Peyer's patch (tissue), 4 donors: ENCODE measurements at regions not wholly inside any gene's neighbourhood (a gene's known extent, or its start where the extent isn't known, plus 50 kb on each side); places are given as distances from the start of the nearest gene placed in this dataset.

Experiments
- DNase-seq, 3 donors: peaks; one replicate each; pipeline ENCODE4 v3.0.0-alpha.2; 2017 to 2019
- H3K27ac ChIP-seq, 4 donors: fragments of 200-600 bp; sonication (generic); one replicate each; pipeline ENCODE4 v1.5.1; 2016 to 2019
- H3K27me3 ChIP-seq, 2 donors: fragments of 200-600 bp; sonication (generic); one replicate each; pipeline ENCODE4 v1.5.1; 2019
- H3K36me3 ChIP-seq, 3 donors: fragments of 200-600 bp; sonication (generic); one replicate each; pipeline ENCODE4 v1.5.1; 2016 to 2019
- H3K4me1 ChIP-seq, 4 donors: fragments of 200-600 bp; sonication (generic); one replicate each; pipeline ENCODE4 v1.5.1; 2016 to 2019
- H3K4me3 ChIP-seq, 4 donors: fragments of 200-600 bp; sonication (generic); 1 replicate in 3 of 4; 2 replicates in 1 of 4; pipeline ENCODE4 v1.5.1; 2016 to 2019; ENCODE audit warnings: mild to moderate bottlenecking in 1 of 4
- H3K9me3 ChIP-seq, 4 donors: fragments of 200-600 bp; sonication (generic); one replicate each; pipeline ENCODE4 v1.5.1; 2016 to 2019; ENCODE audit warnings: mild to moderate bottlenecking in 1 of 4
- POLR2A ChIP-seq, 2 donors: fragments of 450-650 bp; IDR thresholded peaks; one replicate each; pipeline ENCODE4 v1.5.1; 2017; ENCODE audit warnings: antibody characterized with exemption in 2 of 2, mild to moderate bottlenecking in 2 of 2, moderate library complexity in 2 of 2
- TF ChIP-seq, protein P1 (sequence below), 6 experiments: fragments of 450-650 bp in 4 of 6; fragments of 200-600 bp in 2 of 6; sonication (generic) in 1 of 6; IDR thresholded peaks; one replicate each; pipeline ENCODE4 v1.5.1; 2017 to 2019; ENCODE audit warnings: antibody characterized with exemption in 6 of 6, mild to moderate bottlenecking in 3 of 6, moderate library complexity in 1 of 6

DNA sequence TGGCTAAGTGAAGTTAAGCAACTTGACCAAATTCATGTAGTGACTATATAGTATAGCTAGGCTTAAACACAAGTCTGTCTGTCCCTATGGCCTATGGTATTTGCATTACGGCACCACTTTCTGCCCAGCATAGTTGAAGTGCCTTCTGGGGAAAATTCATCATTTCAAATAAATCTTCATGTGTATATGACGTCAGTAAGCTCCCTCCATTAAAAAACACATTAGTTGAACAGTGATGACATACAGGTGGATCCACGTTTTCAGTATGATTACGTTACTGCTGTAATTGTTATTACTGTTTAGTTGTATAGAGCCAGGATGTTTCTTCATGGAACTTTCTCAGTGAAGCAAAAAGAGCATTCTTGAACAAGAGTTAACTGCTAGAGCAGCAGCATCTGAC lies 96.2 kb downstream of the TENT5A start:
- no peaks in the 10 kb centered on the region for H3K36me3 ChIP-seq

DNA sequence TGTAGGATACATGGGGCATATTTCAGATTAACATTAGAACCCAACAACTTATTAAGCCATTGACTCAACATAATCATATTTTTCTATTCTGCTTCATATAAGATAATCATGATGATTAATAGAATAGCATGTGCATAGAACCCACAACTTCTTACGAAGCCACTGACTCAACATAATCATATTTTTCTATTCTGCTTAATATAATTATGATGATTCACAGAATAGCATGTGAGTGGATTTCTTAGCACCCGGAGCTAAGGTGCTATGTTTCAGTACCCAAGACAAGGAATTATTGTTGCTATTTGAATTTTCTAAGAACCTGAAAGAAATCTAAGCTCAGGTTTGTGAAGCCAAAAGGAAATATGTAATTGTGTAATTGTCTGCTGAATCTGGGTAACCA lies 96.8 kb downstream of the TENT5A start:
- no peaks in the 10 kb centered on the region for H3K4me1 ChIP-seq
- no peak for TF ChIP-seq POLR2A (IDR thresholded peaks at IDR 0.05)
- TF ChIP-seq, protein P1, sequence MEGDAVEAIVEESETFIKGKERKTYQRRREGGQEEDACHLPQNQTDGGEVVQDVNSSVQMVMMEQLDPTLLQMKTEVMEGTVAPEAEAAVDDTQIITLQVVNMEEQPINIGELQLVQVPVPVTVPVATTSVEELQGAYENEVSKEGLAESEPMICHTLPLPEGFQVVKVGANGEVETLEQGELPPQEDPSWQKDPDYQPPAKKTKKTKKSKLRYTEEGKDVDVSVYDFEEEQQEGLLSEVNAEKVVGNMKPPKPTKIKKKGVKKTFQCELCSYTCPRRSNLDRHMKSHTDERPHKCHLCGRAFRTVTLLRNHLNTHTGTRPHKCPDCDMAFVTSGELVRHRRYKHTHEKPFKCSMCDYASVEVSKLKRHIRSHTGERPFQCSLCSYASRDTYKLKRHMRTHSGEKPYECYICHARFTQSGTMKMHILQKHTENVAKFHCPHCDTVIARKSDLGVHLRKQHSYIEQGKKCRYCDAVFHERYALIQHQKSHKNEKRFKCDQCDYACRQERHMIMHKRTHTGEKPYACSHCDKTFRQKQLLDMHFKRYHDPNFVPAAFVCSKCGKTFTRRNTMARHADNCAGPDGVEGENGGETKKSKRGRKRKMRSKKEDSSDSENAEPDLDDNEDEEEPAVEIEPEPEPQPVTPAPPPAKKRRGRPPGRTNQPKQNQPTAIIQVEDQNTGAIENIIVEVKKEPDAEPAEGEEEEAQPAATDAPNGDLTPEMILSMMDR (IDR thresholded peaks at IDR 0.05) = no peak
- no peak for DNase-seq
- no peaks in the 10 kb centered on the region for H3K9me3 ChIP-seq
- no peak overlapping the region for H3K27ac ChIP-seq
- no peak overlapping the region for H3K4me3 ChIP-seq
- H3K27me3 ChIP-seq = no peaks in the 10 kb centered on the region
- H3K36me3 ChIP-seq = no peaks in the 10 kb centered on the region

More for the DNA sequence above, 96.2 kb downstream of the TENT5A start:
- Histone ChIP-seq H3K27ac (no peak overlapping the region), H3K4me3 (no peak overlapping the region), H3K4me1 (no peaks in the 10 kb centered on the region), H3K27me3 (no peaks in the 10 kb centered on the region), H3K9me3 (no peaks in the 10 kb centered on the region)
- TF ChIP-seq, protein P1 (IDR thresholded peaks at IDR 0.05) = no peak
- no peak for TF ChIP-seq POLR2A (IDR thresholded peaks at IDR 0.05)
- DNase-seq = no peak

DNA sequence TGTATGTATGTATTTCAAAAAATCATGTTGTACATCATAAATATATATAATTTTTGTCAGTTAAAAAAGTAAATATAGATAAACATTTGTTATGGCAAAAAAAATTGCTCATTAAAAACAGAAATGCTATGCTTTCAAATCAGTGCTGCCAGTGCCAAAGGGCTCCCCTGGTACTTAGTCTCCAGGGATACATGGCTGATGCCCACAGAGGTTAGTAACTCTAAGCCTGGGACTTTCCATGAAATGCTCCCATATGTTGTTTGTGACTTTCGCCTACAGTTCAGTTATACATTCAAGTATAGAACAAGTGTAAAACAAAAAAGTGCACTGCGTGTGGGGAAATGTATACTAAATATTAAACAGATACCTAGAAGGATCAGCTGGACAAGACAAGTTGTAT lies 104.0 kb downstream of the TENT5A start:
- H3K9me3 ChIP-seq = no peaks in the 10 kb centered on the region
- H3K4me1 ChIP-seq = no peaks in the 10 kb centered on the region
- H3K27ac ChIP-seq = no peak overlapping the region
- TF ChIP-seq POLR2A (IDR thresholded peaks at IDR 0.05) = no peak
- TF ChIP-seq, protein P1 (IDR thresholded peaks at IDR 0.05) = no peak
- no peaks in the 10 kb centered on the region for H3K36me3 ChIP-seq
- no peaks in the 10 kb centered on the region for H3K27me3 ChIP-seq
- no peak for DNase-seq
- no peak overlapping the region for H3K4me3 ChIP-seq

DNA sequence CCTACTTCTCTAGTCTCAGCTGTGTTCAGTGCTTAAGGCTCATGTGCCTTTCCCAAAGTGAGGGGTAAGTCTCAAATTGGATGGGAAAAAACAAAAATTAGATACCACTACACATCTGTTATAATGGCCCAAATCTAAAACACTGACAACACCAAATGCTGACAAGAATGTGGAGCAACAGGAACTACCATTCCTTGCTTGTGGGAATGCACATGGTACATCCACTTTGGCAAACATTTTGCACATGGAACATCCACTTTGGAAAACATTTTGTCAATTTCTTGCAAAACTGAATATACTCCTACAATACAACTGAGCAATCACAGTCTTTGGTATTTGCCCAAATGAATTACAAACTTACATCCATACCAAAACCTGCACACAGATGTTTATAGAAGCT lies 109.3 kb downstream of the TENT5A start:
- Histone ChIP-seq H3K36me3 (no peaks in the 10 kb centered on the region), H3K27ac (no peak overlapping the region), H3K4me1 (no peaks in the 10 kb centered on the region), H3K4me3 (no peak overlapping the region), H3K9me3 (no peaks in the 10 kb centered on the region), H3K27me3 (no peaks in the 10 kb centered on the region)
- TF ChIP-seq, protein P1 (IDR thresholded peaks at IDR 0.05) = no peak
- no peak for TF ChIP-seq POLR2A (IDR thresholded peaks at IDR 0.05)
- DNase-seq = no peak

DNA sequence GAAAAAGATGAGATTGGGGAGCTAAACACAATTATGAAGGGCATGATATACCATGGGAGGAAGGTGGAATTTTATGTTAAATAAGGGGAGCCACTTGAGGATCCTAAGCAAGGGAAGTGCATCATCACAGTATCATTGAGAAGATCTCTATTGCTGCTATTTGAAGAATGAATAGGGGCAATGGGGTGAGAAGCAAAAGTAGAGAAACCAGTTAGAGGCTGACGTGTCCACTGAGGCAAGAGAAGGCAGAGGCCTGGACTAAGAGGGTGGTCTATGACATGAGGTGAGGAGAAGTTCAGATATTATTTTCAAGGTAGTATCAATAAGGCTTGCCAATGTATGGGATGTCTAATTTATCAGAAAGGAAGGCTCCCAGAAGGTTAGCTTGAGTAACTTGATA lies 111.6 kb downstream of the TENT5A start:
- no peak for TF ChIP-seq POLR2A (IDR thresholded peaks at IDR 0.05)
- DNase-seq = no peak
- no peaks in the 10 kb centered on the region for H3K27me3 ChIP-seq
- no peak overlapping the region for H3K4me3 ChIP-seq
- no peak overlapping the region for H3K27ac ChIP-seq
- no peaks in the 10 kb centered on the region for H3K36me3 ChIP-seq
- no peaks in the 10 kb centered on the region for H3K9me3 ChIP-seq
- no peaks in the 10 kb centered on the region for H3K4me1 ChIP-seq

GRCh38 chr6:81640126-81640525 lies 112.4 kb downstream of the TENT5A start:
- H3K27ac ChIP-seq = no peak overlapping the region
- H3K4me1 ChIP-seq = no peaks in the 10 kb centered on the region
- H3K4me3 ChIP-seq = no peak overlapping the region
- DNase-seq = no peak
- no peak for TF ChIP-seq POLR2A (IDR thresholded peaks at IDR 0.05)
- TF ChIP-seq, protein P1 (IDR thresholded peaks at IDR 0.05) = no peak
- H3K27me3 ChIP-seq = no peaks in the 10 kb centered on the region
- no peaks in the 10 kb centered on the region for H3K36me3 ChIP-seq
- H3K9me3 ChIP-seq = no peaks in the 10 kb centered on the region
